Vagina (tissue), 2 donors: ENCODE measurements at regions not wholly inside any gene's neighbourhood (a gene's known extent, or its start where the extent isn't known, plus 50 kb on each side); places are given as distances from the start of the nearest gene placed in this dataset.

Source experiments
- CTCF ChIP-seq, 3 experiments: fragments of 450-650 bp in 2 of 3; fragments of 200-600 bp in 1 of 3; sonication (generic) in 1 of 3; IDR thresholded peaks; one replicate each; pipeline ENCODE4 v1.5.1; 2017 to 2019; ENCODE audit warnings: antibody characterized with exemption in 3 of 3, mild to moderate bottlenecking in 2 of 3, moderate library complexity in 2 of 3
- POLR2A ChIP-seq, 2 donors: fragments of 450-650 bp; IDR thresholded peaks; one replicate each; pipeline ENCODE4 v1.6.1; 2017; ENCODE audit warnings: antibody characterized with exemption in 2 of 2, mild to moderate bottlenecking in 2 of 2, moderate library complexity in 2 of 2
- POLR2AphosphoS5 ChIP-seq, 2 donors: sonication (generic); formaldehyde crosslinking; IDR thresholded peaks; one replicate each; pipeline ENCODE4 v1.9.0; 2017; ENCODE audit warnings: antibody characterized with exemption in 2 of 2, mild to moderate bottlenecking in 2 of 2, low read depth in 1 of 2; ENCODE audit not compliant: insufficient read depth in 1 of 2

GRCh38 chr6:153698001-153698400 is 341.0 kb upstream of the OPRM1 start:
- TF ChIP-seq CTCF (IDR thresholded peaks at IDR 0.05) (no peak), POLR2AphosphoS5 (IDR thresholded peaks at IDR 0.05; ENCODE audit: insufficient read depth in 1 of 2, low read depth in 1 of 2) (no peak), POLR2A (IDR thresholded peaks at IDR 0.05) (no peak)
